HG02943 (cell line): ENCODE measurements at regions not wholly inside any gene's neighbourhood (a gene's known extent, or its start where the extent isn't known, plus 50 kb on each side); places are given as distances from the start of the nearest gene placed in this dataset.
"Not testable (repeated sequence)": the region's sequence is repeated elsewhere in the genome, so short reads cannot be mapped to it uniquely, and the experiment has no call there.

Experiments
- ATAC-seq: cut with Tn5 transposase; IDR thresholded peaks from one replicate; pipeline ENCODE4 v1.9.1; 2021; ENCODE audit warnings: mild to moderate bottlenecking, low read depth, moderate library complexity; ENCODE audit not compliant: unreplicated experiment

DNA sequence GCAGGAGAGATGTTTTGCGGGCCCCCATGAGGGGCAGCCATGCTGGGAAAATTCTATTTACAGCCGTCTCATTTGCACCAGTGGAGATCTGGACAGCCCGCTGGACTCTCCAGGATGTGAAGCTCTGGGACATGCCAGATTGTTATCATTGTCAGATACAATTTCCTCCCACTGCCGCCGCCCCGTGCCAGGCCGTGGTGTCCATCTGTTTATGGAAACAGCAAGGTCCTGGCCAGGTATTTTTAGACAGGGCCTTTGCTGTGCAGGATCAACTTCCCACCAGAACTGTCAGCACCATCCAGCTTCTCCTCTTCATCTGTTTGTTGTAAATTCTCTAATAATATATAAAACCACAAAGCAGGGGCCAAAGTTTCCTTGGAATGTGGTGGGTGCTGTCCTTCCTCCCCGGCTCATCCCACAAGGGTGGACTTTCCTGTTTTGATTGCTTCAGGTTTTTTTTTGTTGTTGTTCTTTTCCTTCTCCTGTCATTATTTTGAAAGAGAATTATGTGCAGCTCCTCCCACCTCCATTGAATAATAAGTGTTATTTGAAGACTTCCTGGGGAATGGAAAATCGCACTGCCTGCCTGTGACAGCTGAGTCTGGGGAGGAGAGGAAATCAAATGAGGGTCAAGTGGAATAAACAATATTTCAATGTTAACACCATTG lies 398.1 kb downstream of the TNS1 start:
- no peak for ATAC-seq

DNA sequence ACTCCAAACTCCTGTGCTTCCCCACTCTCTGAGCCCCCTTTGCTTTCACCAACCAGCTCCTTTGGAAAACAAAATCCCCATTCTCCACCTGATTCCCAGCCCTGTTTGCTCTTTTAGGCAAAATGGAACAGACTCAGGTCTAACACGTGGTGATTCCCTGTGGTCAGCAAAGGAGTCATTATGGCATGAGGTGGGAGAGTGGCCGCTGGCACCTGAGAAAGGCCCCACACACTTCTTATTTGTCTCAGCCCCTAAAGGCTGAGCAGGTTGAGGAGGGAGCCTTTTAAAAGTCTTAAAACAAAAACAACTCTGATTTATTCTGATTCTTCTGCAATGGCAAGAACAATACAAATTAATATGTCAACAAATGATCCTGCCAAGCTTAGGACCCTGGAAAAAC lies 401.2 kb downstream of the TNS1 start:
- ATAC-seq, result no peak

DNA sequence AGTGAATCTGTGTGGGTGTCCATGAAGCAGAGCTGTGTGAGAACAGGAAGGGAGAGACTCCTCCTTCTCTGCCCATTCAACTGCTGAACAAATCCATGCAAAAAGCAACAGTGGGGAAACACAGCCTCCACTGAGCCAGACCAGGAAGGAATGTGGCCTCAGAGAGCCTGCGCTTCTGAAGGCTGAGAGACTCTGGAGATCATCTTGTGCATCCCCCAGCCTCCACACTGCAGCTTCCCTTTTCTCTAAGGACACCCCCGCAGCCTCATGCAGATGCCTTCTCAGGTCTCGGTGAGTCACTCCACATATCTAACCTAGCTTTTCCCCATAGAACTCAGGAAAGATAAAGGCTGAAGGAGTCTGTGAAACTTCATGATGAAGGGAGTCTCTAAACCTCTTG lies 402.9 kb downstream of the TNS1 start:
- no peak for ATAC-seq

DNA sequence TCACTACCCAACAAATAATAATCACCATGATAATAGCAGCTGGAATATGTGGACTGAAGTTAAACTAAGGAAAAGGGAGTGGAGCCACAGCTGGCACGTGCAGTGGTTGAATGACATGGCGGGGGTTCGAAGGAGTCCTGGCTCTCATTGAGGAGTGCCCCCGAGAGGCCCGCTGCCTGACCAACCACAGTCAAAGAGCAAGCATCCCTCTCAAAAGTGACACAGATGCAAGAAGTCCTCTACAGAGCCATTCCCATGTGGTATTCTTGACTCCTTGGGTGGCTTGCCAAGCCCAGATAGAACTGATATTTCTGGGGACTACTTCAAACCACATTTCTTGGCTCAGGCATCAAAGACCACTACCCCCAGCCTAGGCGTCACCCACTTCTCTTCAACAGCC lies 405.1 kb downstream of the TNS1 start:
- ATAC-seq, result no peak

DNA sequence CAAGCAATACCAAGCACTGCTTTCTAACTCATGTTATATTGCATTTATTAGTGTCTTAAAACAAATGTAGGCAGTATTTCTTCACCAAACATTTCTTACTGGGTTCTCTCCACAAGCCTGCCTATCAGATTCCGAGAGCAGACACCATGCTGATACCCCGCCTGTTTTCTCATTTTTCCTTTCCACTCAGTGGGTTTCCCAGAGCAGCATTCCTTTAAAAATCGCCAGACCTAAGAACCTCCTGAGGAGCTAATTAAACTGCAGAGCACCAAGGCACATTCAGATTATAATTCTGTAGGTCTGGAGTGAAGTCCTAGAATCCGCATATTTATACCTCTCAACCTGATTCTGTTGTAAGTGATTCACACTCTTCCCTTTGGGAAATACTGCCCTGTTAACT lies 405.6 kb downstream of the TNS1 start:
- no peak for ATAC-seq

DNA sequence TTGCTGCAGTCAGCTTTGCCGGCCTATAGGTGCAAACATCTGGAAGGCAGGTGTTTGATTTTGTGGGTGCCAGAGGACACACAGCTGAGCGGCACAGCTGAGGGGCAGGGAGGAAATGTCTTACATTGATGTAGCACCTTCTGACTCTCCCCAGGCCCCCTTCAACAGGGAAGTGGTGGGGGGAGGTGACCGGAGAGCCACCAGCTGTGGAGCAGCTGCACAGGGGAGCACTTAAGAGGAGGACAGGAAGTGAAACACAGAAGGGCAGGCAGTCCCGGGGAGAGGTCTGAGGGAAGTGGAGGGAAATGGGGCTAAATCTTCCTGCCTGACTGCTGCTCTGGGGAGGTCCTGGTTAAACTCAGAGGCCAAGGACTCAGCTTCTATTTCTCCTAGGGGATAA lies 409.1 kb downstream of the TNS1 start:
- no peak for ATAC-seq

DNA sequence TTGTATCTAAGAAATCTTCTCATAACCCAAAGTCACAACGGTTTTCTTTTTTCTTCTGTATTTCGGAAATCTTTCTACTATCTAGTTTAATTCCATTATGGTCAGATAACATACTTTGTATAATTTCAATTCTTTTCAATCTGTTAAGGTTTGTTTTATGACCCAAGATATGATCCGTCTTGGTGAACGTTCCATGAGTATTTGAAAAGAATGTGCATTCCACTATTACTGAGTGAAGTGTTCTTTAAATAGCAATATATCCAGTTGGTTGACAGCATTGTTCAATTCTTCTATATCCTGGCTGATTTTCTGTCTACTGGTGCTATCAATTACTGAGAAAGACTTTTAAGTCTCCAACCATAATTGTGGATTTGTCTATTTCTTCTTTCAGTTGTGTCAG lies 414.5 kb downstream of the TNS1 start:
- ATAC-seq, result no peak

DNA sequence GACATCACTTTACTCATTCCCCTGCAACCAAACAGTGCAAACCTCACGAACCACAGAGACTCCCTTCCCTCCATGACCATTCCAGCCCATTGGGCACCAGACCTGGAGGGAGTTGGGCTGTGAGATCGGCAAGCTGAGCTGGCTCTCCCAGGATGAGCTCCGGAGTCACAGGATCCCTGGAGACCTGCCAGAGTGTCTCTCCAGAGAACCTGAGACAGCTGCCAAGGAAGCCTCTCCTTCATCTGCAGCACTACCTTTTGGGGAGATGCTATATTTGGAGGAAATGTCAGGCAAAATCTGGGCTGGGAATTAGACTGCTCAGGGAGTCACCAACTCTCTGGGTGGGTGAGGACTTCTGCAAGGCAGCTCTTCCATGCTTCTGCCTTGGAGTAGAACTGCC lies 417.4 kb downstream of the TNS1 start:
- no peak for ATAC-seq

DNA sequence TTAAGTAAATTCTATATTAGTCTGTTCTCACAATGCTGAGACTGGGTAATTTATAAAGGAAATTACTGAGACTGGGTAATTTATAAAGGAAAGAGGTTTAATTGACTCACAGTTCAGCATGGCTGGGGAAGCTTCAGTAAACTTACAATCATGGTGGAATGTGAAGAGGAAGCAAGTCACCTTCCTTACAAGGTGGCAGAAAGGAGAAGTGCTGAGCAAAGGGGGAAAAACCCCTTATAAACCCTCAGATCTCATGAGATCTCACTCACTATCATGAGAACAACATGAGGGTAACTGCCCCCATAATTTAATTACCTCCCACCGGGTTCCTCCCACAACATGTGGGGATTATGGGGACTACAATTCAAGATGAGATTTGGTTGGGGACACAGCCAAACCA lies 422.4 kb downstream of the TNS1 start:
- not testable (repeated sequence) for ATAC-seq

DNA sequence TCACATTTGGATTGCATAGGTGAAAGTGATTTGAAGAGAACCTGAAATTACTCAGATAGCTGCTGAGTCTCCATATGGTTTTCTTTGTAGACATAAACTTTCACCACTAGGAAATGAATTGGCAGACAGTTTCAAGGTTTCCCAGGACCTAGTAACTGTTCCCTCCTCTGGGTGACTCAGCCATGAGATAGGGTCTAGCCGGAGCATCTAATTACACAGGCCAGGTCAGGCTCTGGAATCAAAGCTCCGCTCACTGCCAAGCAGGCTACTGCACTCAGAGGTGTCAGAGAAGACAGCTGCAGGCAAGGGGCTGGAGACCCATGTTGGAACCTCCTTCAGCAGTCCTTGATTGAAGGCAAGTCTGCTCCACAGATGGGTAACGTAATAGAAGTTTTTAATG lies 429.2 kb downstream of the TNS1 start:
- ATAC-seq, result no peak

DNA sequence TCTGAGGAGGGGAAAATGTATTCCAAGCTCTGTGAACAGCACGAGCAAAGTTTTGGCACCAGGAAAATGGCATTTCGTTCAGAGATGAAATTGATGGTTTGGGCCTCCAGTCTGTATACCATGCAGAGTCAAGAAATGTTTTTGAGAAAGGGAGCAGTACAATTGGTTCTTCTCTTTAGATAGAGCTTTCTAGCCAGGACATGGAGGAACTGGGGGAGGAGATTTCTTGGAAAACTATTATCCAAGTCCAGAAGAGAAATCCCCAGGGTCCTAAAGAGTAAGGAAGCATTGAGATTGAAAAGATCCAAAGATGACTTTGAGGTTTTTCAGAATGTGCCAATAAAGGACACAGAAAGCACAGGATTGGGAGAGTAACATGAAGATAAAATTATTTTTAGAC lies 432.4 kb downstream of the TNS1 start:
- no peak for ATAC-seq

DNA sequence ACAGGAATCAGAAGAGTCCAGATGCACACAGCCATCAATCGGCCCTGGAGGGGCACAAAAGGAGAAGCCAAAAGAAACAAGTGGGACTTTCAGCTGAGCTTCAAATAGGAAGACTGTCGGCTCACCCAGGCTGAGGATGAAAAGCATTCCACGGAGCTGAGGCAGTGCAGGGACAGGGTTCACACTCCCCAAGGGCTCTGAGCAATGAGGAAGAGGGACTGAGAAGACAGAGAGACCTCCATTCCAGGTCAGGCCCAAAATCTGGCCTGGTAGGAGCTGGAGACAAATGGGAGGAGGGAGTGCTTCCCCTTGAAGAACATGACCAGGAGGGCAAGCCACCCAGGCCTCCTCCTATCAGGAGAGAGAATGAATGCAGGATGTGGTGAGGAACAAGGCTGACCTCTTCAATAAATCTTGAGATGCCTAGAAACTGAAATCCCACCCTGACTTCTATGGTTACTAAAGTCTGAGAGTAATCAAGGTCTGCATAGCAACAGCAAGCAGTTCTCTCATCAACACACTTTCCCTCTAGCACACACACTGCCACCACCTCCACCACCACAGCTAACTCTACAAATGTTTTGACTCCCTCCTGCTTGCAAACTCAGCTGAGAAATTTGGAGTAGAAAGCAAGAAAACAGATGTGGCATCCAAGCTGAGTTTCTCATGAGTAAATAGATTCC lies 434.4 kb downstream of the TNS1 start:
- no peak for ATAC-seq

DNA sequence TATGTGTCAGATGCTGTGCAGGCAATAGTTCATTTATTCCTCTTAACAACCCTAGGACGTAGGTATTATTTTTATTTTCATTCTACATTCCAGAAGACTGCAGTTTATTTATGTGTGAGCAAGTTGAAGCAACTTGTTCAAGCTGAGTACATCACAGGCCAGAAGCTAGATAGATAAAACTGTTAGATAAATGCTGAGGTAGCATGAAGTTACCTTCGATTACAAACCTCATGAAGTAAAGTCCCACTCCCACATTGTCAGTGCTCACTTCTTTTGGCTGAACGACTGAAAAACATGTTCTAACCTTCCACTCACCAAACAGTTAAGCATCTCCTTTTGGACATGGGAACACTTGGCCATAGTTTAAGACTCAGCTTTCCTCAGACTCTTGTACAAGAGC lies 439.2 kb downstream of the TNS1 start:
- ATAC-seq, result no peak

DNA sequence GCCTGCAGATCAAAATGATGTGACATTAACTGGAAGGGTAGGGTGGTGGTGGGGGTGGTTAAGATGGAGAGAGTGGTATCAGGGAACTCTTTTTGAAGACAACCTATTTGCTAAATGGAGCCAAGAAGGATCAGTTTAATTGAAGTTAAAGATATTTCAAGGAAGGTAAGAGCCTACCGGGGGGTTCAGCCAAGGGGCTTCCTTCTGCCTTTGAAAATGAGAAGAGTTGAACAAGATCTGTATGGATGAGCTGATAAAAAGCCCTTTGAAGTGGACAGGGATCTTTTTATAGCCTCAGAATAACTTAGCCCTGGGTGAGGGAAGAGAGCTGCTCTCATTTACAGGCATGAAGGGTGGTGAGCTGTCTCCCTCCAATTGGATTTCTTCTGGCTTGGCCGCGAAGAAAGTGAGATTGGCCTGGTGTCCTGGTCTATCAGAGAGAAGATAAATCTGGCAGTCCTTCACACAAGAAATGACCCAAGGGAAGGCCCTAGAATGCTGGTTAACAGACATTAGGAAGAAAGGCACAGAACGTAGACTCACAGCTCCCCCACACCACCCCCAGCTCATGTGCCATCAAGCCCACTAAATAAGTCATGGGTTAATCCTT lies 439.8 kb downstream of the TNS1 start:
- no peak for ATAC-seq

DNA sequence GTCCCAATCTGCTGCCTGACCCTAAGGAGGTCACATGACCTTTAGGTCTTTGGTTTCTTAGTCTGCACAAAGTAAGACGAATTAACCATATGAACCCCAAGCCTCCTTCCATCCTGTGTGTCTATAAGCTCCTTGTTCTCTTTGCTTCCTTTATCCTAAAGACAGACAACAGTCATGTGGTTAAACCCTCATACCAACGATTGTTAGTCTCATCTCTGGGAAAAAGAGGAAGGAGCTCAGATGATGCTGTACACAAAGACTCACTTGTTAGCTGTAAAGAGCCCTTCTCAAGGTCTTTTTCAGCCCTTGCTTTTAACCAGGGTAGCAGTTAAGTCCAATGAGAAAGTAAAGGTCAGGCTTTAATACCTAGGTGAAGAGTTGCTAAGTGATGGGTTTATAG lies 443.7 kb downstream of the TNS1 start:
- ATAC-seq, result no peak

DNA sequence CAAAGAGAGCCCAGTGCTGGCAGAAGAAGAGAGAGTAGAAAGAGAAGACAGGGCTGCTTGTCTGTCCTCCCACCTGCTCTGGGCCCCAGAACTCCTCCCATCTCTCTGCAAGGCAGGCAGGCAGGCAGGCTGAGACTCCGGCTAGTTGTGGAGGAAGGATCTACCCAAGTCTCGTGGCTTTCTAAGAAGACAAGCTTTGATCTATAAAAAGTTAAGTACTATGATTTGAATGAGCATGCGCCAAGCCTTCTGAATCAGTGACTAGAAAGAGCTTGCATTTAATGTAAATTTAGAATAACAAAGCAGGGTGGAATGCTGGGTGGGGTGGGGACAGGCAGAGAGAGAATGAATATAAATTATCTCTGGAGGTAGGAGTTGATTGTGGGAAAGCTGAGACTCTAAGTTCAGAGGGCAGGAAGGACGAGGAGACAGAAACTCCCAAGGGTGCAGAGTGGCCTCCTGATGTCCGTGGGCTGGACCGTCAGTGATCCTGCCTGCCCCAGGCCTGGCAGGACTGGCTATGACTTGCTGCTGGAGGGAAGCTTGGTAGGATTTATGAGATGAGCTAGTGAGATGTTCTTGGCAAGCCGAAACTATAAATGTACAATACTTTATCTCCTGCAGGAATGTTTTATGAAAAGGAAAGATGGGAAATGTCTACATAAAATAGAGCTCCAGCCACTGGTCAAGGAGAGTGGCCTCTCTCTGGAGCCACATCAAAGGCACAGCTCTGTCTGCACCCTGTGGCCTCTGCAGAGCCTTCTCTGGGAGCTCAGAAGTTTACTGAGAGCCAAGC lies 447.5 kb downstream of the TNS1 start:
- no peak for ATAC-seq

DNA sequence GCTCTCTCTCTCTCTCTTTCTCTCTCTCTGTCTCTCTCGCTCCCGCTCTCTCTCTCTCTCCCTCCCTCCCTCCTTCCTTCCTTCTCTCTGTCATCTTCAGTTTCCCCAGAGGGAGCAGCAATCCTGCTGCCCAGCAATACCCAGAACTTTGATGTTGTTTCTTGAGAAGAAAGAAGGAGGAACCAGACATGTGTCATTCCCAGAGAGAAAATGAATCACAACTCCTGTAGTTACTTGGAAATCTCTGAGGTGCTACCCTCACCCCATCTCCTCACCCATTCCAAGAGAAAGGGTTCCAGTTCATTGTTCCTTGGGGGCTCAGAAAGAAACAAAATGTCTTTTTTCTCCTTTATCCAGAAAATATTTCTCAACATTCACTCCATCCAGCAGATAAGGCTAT lies 449.1 kb downstream of the TNS1 start:
- no peak for ATAC-seq

DNA sequence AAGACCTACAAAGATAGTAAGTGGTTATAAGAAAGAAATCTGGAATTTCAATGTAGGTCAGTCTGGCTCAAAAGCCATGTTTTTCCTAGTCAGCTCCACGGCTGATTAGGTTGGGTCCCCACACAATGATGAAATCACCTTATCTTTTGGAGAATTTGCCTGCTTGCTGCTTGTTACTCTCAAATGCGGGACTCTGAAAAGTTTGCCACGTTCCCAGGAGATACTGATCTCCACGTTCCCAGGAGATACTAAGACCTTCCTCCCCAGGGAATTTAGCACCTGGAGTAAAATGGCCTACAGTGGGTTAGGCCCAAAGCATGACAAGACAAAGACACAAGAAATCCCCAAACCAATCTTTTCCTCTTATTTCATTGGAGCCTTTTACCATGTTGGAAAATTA lies 449.6 kb downstream of the TNS1 start:
- ATAC-seq, result no peak

DNA sequence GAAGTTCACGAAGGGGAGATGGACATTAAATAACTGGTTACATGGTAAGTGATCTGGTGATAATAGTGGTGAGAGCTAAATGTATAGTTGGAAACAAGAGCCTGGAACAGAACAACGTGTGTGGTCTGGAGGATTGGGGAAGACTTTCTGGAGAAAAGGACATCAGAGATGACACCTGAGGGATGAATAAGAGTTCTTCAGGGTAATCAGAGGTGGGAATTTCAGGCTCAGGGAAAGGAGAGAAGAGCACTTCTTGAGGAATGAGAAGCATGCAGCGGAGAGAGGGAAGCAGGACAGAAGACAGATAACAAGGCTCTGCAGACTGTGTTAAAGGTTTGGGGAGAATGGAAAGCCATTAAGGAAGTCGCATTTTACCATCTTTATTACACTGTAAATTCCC lies 450.7 kb downstream of the TNS1 start:
- no peak for ATAC-seq

DNA sequence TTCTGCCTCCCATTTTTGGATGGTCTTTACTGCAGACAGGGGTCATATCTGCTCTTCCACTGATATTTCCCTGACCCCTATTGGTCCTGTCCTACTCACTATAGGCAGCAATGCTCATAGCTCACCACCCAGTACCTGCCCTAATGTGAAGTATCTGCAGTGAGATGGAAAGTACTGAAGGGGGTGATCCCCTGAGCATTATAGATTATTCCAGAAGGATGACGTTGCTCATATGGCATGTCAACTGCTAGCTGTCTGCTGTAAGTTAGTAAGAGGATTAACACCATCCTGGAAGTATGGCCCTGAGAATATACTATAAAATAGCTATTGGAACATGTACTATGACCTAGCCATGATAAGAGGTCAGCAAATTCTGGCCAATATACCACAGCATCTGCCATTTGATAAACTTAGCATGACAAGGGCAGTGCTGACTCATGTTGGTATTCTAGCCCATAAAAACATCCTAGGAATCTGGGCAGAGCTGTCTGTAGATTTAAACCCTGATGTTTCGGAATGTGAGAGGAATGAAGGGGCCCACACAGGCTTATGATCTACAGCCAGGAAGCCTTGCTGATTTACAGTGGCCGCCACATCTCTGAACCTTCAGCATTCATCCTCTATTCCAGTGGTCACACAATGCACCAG lies 451.4 kb downstream of the TNS1 start:
- ATAC-seq, result no peak

DNA sequence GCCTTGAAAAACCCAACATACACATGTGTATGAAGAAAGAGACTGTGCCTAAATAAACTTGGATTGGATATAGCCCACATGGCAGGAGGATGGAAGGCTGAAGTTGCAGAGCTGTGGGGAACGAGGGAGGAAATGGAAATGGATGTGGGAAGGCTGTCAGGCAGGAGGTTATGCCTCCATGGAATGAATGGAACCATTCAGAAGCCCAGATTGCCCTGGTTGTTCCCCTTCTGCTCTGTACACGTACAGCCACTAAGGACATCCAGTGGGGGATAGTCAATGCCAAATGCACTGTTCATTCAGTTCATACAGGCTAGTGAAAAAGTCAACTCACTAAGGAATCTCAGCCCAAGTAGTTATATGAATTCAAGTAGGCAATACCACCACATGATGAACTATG lies 463.7 kb downstream of the TNS1 start:
- ATAC-seq, result no peak
